Nephron progenitor cell (in vitro differentiated cells): ENCODE measurements at regions not wholly inside any gene's neighbourhood (a gene's known extent, or its start where the extent isn't known, plus 50 kb on each side); places are given as distances from the start of the nearest gene placed in this dataset.

Source experiments
- DNase-seq: peaks from one replicate; pipeline ENCODE4 v3.0.0; 2021
- H3K27ac Mint-ChIP-seq: 2 replicates; pipeline ENCODE4 v1.8.0; 2021; ENCODE audit warnings: mild to moderate bottlenecking, moderate library complexity, mixed read lengths
- H3K27me3 Mint-ChIP-seq: 2 replicates; pipeline ENCODE4 v1.8.0; 2021; ENCODE audit warnings: mild to moderate bottlenecking, low read depth, mixed read lengths; ENCODE audit not compliant: poor library complexity
- H3K36me3 Mint-ChIP-seq: 2 replicates; pipeline ENCODE4 v1.8.0; 2021; ENCODE audit warnings: low read depth, mixed read lengths
- H3K4me1 Mint-ChIP-seq: 2 replicates; pipeline ENCODE4 v1.8.0; 2021; ENCODE audit warnings: mixed read lengths
- H3K4me3 Mint-ChIP-seq: 2 replicates; pipeline ENCODE4 v1.8.0; 2021; ENCODE audit warnings: mild to moderate bottlenecking, moderate library complexity, mixed read lengths
- H3K9me3 Mint-ChIP-seq: 2 replicates; pipeline ENCODE4 v1.8.0; 2021; ENCODE audit warnings: mild to moderate bottlenecking, moderate library complexity, mixed read lengths
- TF ChIP-seq, protein P1 (sequence below): fragments of 200-600 bp; sonication (generic); IDR thresholded peaks from 2 replicates; pipeline ENCODE4 v1.5.0; 2021; ENCODE audit warnings: antibody characterized with exemption

DNA sequence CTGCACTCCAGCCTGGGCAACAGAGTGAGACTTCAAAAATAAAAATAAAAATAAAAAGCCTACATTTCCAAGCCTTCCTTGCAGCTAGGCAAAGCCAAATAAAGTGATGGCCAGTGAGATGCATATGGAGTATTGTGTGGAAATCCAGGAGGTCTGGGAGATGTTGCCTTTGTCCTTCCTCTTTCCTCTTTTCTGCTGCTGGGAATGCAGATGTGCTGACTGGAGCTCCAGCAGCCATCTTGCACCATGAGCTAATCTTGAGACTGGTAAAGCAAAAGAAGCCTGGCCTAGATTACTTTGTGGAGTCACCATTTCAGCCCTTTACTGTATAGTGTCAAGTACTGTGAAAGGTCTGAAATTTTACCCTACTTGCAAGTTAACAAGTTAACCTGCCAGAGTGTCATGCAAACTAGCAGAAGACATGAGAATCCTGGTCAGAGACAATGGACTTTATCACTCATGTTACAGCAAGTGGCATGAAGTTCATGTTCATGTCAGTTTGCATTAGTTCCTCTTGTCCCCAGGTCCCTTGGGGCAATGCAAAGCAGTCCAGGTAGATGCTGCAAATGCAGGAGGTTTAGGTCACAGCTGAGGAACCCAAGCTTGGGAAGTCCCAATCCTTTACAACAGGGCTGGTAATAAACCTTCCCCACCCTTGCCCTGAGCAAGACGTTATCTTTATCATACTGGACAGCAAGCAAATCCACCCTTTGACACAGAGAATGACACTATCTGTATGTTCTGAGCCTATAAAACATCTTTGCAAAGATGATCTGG, 103.1 kb downstream of the TLE3 start:
- TF ChIP-seq, protein P1, sequence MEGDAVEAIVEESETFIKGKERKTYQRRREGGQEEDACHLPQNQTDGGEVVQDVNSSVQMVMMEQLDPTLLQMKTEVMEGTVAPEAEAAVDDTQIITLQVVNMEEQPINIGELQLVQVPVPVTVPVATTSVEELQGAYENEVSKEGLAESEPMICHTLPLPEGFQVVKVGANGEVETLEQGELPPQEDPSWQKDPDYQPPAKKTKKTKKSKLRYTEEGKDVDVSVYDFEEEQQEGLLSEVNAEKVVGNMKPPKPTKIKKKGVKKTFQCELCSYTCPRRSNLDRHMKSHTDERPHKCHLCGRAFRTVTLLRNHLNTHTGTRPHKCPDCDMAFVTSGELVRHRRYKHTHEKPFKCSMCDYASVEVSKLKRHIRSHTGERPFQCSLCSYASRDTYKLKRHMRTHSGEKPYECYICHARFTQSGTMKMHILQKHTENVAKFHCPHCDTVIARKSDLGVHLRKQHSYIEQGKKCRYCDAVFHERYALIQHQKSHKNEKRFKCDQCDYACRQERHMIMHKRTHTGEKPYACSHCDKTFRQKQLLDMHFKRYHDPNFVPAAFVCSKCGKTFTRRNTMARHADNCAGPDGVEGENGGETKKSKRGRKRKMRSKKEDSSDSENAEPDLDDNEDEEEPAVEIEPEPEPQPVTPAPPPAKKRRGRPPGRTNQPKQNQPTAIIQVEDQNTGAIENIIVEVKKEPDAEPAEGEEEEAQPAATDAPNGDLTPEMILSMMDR = no peak
- H3K27ac Mint-ChIP-seq = no peak overlapping the region
- no peak overlapping the region for H3K4me3 Mint-ChIP-seq
- H3K36me3 Mint-ChIP-seq = no peaks in the 10 kb centered on the region
- H3K9me3 Mint-ChIP-seq = no peaks in the 10 kb centered on the region
- peaks cover 16% of the 10 kb centered on the region for H3K27me3 Mint-ChIP-seq
- DNase-seq = no peak
- peaks cover 42% of the 10 kb centered on the region for H3K4me1 Mint-ChIP-seq

DNA sequence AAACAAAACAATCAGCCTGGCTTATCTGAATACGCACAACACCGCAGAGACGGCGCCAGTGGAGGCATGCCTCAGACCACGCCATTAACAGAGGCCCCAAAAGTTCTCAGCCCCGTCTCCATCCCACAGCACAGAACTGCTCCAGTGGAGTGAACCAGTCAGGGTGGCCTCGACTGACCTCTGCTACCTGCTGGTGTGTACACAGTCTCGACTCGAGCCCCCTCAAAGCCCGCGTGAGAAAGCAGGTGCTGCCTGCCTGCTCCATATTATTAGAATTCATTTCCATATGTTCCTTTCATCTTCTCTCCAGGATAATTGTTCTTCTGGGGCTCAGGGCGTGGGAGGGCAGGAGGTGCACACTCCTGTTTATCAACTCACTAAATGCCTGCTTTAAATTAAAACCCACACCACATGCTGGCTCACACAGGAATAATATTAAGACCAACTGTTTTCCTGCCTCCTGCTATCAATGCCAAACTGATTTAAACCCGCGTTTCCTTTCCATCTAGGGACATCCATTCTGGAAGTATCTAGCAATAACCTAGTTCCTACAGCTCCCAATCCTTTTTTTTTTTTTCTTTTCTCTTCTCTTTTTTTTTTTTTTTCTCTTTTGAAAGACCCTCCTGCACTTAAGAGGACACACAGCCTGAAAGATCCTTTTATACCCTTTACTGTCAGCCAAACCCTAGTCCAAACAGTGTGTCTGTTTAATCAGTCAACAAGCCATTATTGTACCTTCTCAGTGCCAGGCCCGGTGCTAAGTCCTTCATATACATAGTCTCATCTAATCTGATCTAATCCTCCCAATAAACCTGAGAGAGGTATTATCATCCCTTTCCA, 101.2 kb downstream of the TLE3 start:
- TF ChIP-seq, protein P1 = no peak
- Mint-ChIP-seq H3K4me1 (peaks cover 24% of the 10 kb centered on the region), H3K4me3 (no peak overlapping the region), H3K9me3 (no peaks in the 10 kb centered on the region), H3K27me3 (peaks cover 20% of the 10 kb centered on the region), H3K36me3 (no peaks in the 10 kb centered on the region), H3K27ac (no peak overlapping the region)
- no peak for DNase-seq

DNA sequence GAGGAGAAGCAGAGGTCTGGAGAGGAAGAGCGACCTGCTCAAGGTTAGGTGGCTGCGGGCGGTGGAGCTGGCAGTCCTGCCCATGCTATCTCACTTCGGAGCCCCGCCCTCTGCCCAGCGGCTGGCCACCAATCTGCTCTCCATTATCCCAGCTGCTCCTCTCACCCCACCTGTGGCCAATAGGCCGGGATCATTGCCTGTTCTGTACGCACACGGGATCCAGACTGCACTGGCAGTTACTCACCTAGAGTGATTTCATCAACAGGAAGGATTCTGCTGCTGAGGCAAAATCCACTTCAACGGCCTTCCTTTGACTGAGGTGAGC, 100.6 kb downstream of the TLE3 start:
- DNase-seq = no peak
- Mint-ChIP-seq H3K9me3 (peaks cover 3% of the 10 kb centered on the region), H3K27me3 (peaks cover 21% of the 10 kb centered on the region), H3K4me1 (peaks cover 22% of the 10 kb centered on the region), H3K4me3 (no peak overlapping the region), H3K36me3 (no peaks in the 10 kb centered on the region), H3K27ac (no peak overlapping the region)
- TF ChIP-seq, protein P1 = no peak
